ENCODE measurements at regions not wholly inside any gene's neighbourhood (a gene's known extent, or its start where the extent isn't known, plus 50 kb on each side); places are given as distances from the start of the nearest gene placed in this dataset.
A peak's percentile ranks its signal among the peaks of the same experiment; 100 is the strongest.

GRCh38 chr10:130395248-130395936 is 259.2 kb downstream of the GLRX3 start:
- TF ChIP-seq CTCF (conservative IDR thresholded peaks at IDR 0.05): no peak
- H3K23ac ChIP-seq (ENCODE audit: insufficient read length, low read depth, low read length): no peak overlapping the region
- no peak overlapping the region for H2BK15ac ChIP-seq (ENCODE audit: low read depth, low read length)
- Mint-ChIP-seq H3K27me3 (ENCODE audit: low read depth) (peaks cover 41% of the 10 kb centered on the region), H3K36me3 (ENCODE audit: insufficient read depth in 1 of 3, low read depth in 3 of 3) (peaks cover 27 to 68% (median 50%) of the 10 kb centered on the region in 3 experiments), H3K9me3 (peaks cover 66 to 67% of the 10 kb centered on the region in 2 experiments), H3K27ac (peak overlapping the region in 1 of 3 experiments; percentile 11; a peak in 1 of 7 replicates), H3K4me1 (peaks cover 24 to 40% of the 10 kb centered on the region in 2 experiments), H3K4me3 (no peak overlapping the region)
- H4K91ac ChIP-seq (ENCODE audit: insufficient read length, low read depth, low read length): no peak overlapping the region
- H3K4me1 ChIP-seq (ENCODE audit: insufficient read depth, low read length): no peaks in the 10 kb centered on the region; the same call in 1 of the 2 replicates
- H3K27ac ChIP-seq (ENCODE audit: insufficient read length, low read depth, low read length): no peak overlapping the region
- H3K4ac ChIP-seq (ENCODE audit: low read depth, low read length): no peak overlapping the region
- no peak overlapping the region for H3T11ph ChIP-seq (ENCODE audit: low read length)
- H2AFZ ChIP-seq (ENCODE audit: low read length): no peak overlapping the region
- H4K8ac ChIP-seq (replicated peaks; ENCODE audit: insufficient read length, low read depth, low read length): no peak overlapping the region
- H3K79me2 ChIP-seq (ENCODE audit: insufficient read depth, low read length): no peaks in the 10 kb centered on the region
- H3K56ac ChIP-seq (ENCODE audit: insufficient read length, low read depth, low read length): no peak overlapping the region
- no peak overlapping the region for H3K14ac ChIP-seq (ENCODE audit: insufficient read depth, low read length)
- H2BK120ac ChIP-seq (ENCODE audit: low read depth, low read length, poor library complexity, severe bottlenecking): no peak overlapping the region
- no peak overlapping the region for H3K4me2 ChIP-seq (ENCODE audit: insufficient read depth, insufficient read length, low read length)
- no peaks in the 10 kb centered on the region for H3K79me1 ChIP-seq (ENCODE audit: insufficient read depth, low read depth, low read length, poor library complexity, severe bottlenecking)
- no peaks in the 10 kb centered on the region for H4K20me1 ChIP-seq (ENCODE audit: control insufficient read depth, insufficient read depth, insufficient read length)
- H2AK5ac ChIP-seq (ENCODE audit: insufficient read length, low read length): no peak overlapping the region
- no peaks in the 10 kb centered on the region for H3K23me2 ChIP-seq (ENCODE audit: insufficient read length, low read depth, low read length, poor library complexity, severe bottlenecking)
- H2BK20ac ChIP-seq (ENCODE audit: low read depth, low read length, poor library complexity, severe bottlenecking): no peak overlapping the region
- H3K9ac ChIP-seq (ENCODE audit: extremely low read depth, insufficient read length, low read length): no peak overlapping the region
- no CpG with 5 or more reads among the region's 7 CpGs for WGBS (ENCODE audit: extremely low coverage, insufficient read length, low lambda C conversion rate)
- no peak overlapping the region for H2BK12ac ChIP-seq (ENCODE audit: insufficient read length, low read depth, low read length)
- no peak overlapping the region for H4K5ac ChIP-seq (ENCODE audit: insufficient read length, low read depth, low read length)
- H3K9me3 ChIP-seq (ENCODE audit: control insufficient read depth, low read depth, low read length): peaks cover 13% of the 10 kb centered on the region
- DNase-seq: peak; percentile 27
- H3K27me3 ChIP-seq (ENCODE audit: insufficient read depth, low read length): no peaks in the 10 kb centered on the region
- H2BK5ac ChIP-seq (ENCODE audit: insufficient read length, low read length): no peak overlapping the region
- no peak overlapping the region for H3K18ac ChIP-seq (ENCODE audit: insufficient read length, low read depth, low read length)

Measured in H9 (cell line).